ENCODE measurements at regions not wholly inside any gene's neighbourhood (a gene's known extent, or its start where the extent isn't known, plus 50 kb on each side); places are given as distances from the start of the nearest gene placed in this dataset.

DNA sequence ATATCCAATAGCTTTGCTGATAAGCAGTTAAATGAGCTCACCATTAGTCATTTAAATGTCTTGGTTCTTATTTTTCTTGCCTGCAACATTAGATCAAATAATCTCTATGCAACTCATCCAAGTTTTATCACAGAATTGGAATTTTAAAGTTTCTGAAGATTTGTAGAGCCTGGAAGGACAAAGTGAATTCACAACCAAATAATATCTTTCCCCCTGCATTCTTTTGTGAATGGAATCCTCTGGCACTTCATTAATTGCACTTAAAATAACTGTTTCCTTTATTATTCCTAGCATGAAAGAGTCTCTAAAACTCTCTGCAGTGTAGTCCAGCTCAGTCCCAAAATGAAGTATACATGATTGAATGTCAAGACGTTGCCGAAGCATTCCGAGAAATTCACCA, 345.6 kb upstream of the TGFBR2 start:
- peak; percentile 40 for DNase-seq
- CTCF ChIA-PET: interaction anchor here (0.5 kb wide), 1 partner anchor 381 kb away, joined by 3 read pairs; no protein-coding TSS in a partner anchor
- no peaks in the 10 kb centered on the region for H3K36me3 ChIP-seq (ENCODE audit: control insufficient read depth, insufficient read depth, low read length)

More for the DNA sequence above, 345.6 kb upstream of the TGFBR2 start:
- H4K20me1 ChIP-seq (ENCODE audit: insufficient read depth, low read length): no peaks in the 10 kb centered on the region
- H4K91ac ChIP-seq (ENCODE audit: insufficient read depth, low read depth, low read length): no peak overlapping the region
- intact Hi-C loops (cut with micrococcal nuclease): no loop called here
- H3K9ac ChIP-seq (ENCODE audit: low read depth, low read length): no peak overlapping the region
- WGBS, 2 experiments (ENCODE audit: extremely low coverage in 2 of 2, insufficient read length in 1 of 2): no CpG with 5 or more reads among the region's 3 CpGs
- no peak overlapping the region for H3K4me3 ChIP-seq (ENCODE audit: insufficient read depth, low read depth, low read length)
- peaks cover 16% of the 10 kb centered on the region for H3K4me1 ChIP-seq (ENCODE audit: control insufficient read depth, insufficient read depth, low read length)
- no peak overlapping the region for H3K56ac ChIP-seq (ENCODE audit: extremely low read depth, insufficient read depth, low read length)
- TF ChIP-seq ELK1 (IDR thresholded peaks at IDR 0.05; ENCODE audit: borderline replicate concordance, low read depth, low read length) (no peak), RCOR1 (IDR thresholded peaks at IDR 0.05; ENCODE audit: insufficient replicate concordance, low read length) (no peak)
- no peak overlapping the region for H2BK5ac ChIP-seq (ENCODE audit: low read depth, low read length, poor library complexity, severe bottlenecking)
- no peak overlapping the region for H2BK20ac ChIP-seq (ENCODE audit: low read depth, low read length)
- 0 out of 2 replicates have a peak, but pooled peaks cover under 1% of the 10 kb centered on the region for H3K9me3 ChIP-seq (ENCODE audit: control insufficient read depth, insufficient read depth, low read length)
- ATAC-seq (ENCODE audit: low read depth): peak; percentile 18
- no peak overlapping the region for H2BK15ac ChIP-seq (ENCODE audit: low read depth, low read length)
- no TSS peak for BruUV-seq (replicated peaks)
- no peak overlapping the region for H2AFZ ChIP-seq (replicated peaks; ENCODE audit: low read length, poor library complexity)
- no peak overlapping the region for H3K4ac ChIP-seq (ENCODE audit: low read depth, low read length)
- 0 out of 2 replicates have a peak overlapping the region, but pooled peaks have one; percentile 47 for H3K14ac ChIP-seq (replicated peaks; ENCODE audit: low read depth, low read length)
- H4K8ac ChIP-seq (ENCODE audit: low read depth in 2 of 2, low read length in 2 of 2): no peak overlapping the region
- no peak overlapping the region; the same call in 1 of the 2 replicates for H2BK120ac ChIP-seq (ENCODE audit: low read depth, low read length)
- POLR2A ChIA-PET (ENCODE audit: unreplicated experiment): no interaction called here
- H3K18ac ChIP-seq (ENCODE audit: low read depth, low read length): no peak overlapping the region
- H3K27ac ChIP-seq (ENCODE audit: insufficient read depth, low read length): no peak overlapping the region
- H3K23ac ChIP-seq (ENCODE audit: low read depth, low read length): no peak overlapping the region
- H3K9me1 ChIP-seq (ENCODE audit: insufficient read depth, low read length): peaks cover 4% of the 10 kb centered on the region; the same call in 1 of the 2 replicates
- dilution Hi-C loops (cut with HindIII; ENCODE audit: low sequenced_read_pairs, unreplicated experiment): no loop called here
- no peak overlapping the region for H3K4me2 ChIP-seq (ENCODE audit: low read depth, low read length)
- in situ Hi-C loops (cut with MboI; ENCODE audit: low sequenced_read_pairs): no loop called here
- H2AK9ac ChIP-seq (replicated peaks; ENCODE audit: low read depth, low read length, poor library complexity): no peak overlapping the region
- no peak overlapping the region for H2AK5ac ChIP-seq (ENCODE audit: low read depth, low read length)
- H3K79me1 ChIP-seq (ENCODE audit: low read depth in 1 of 2, low read length in 2 of 2): no peaks in the 10 kb centered on the region
- no peaks in the 10 kb centered on the region for H3K27me3 ChIP-seq (ENCODE audit: control insufficient read depth, insufficient read depth, low read length)
- no peak overlapping the region for H4K5ac ChIP-seq (ENCODE audit: low read depth, low read length)

Data from IMR-90 (cell line).